IPS-18c (cell line): ENCODE measurements at regions not wholly inside any gene's neighbourhood (a gene's known extent, or its start where the extent isn't known, plus 50 kb on each side); places are given as distances from the start of the nearest gene placed in this dataset.

Source experiments
- H3K4me3 ChIP-seq: 2 replicates; pipeline ENCODE4 v1.7.0; 2013; ENCODE audit warnings: low read depth, mild to moderate bottlenecking, low read length, moderate library complexity; ENCODE audit not compliant: insufficient read depth
- H3K9me3 ChIP-seq: one replicate; pipeline ENCODE4 v1.6.1; 2013; ENCODE audit warnings: mild to moderate bottlenecking, low read length, moderate library complexity; ENCODE audit not compliant: control insufficient read depth, insufficient read depth

DNA sequence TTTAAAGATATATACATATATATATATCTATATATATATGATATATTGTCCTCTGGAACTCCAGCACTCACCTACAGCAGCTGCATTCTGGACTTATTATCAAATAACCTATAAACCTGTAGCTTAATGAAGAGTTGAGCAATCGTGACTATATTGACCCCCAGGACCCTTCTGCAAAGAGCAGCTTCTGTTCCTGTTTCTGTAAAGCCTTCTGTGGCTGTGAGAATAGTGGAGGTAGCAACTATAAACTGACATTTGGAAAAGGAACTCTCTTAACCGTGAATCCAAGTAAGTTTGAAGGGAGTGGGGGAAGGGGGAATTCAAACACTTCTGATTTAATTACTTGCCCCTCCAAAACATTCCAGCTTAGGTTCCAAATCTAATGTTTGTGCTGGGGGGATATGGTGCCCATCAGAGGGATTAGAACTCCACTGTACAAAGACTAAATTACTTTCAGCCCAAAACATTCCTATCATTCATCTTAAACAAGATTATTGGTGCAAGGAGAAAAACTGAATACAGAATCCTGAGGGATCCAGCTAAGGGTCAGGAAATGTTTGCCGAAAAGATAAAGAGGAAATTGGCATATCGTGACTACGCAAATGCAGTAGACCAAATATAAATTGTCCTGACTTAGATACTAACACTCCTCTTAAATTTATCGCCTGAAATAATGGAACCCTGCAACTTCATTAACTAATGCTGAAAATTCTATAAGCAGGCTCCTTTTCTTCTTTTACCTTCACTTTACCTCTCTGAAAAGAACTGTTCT lies 106.1 kb downstream of the DAD1 start:
- no peak overlapping the region for H3K4me3 ChIP-seq
- H3K9me3 ChIP-seq: no peaks in the 10 kb centered on the region

GRCh38 chr14:22482085-22482694 lies 106.8 kb downstream of the DAD1 start:
- Histone ChIP-seq H3K9me3 (no peaks in the 10 kb centered on the region), H3K4me3 (no peak overlapping the region)

- H3K4me3 ChIP-seq: no peak overlapping the region
Observed at GRCh38 chr14:22481546-22481945, 107.5 kb downstream of the DAD1 start.

GRCh38 chr14:22479776-22480464 lies 109.1 kb downstream of the DAD1 start:
- H3K9me3 ChIP-seq: no peaks in the 10 kb centered on the region
- no peak overlapping the region for H3K4me3 ChIP-seq

More at GRCh38 chr14:22481546-22481945, 107.5 kb downstream of the DAD1 start:
- no peaks in the 10 kb centered on the region for H3K9me3 ChIP-seq

- no peaks in the 10 kb centered on the region for H3K9me3 ChIP-seq
- no peak overlapping the region for H3K4me3 ChIP-seq
Observed at GRCh38 chr14:22479132-22479531, 109.9 kb downstream of the DAD1 start.

DNA sequence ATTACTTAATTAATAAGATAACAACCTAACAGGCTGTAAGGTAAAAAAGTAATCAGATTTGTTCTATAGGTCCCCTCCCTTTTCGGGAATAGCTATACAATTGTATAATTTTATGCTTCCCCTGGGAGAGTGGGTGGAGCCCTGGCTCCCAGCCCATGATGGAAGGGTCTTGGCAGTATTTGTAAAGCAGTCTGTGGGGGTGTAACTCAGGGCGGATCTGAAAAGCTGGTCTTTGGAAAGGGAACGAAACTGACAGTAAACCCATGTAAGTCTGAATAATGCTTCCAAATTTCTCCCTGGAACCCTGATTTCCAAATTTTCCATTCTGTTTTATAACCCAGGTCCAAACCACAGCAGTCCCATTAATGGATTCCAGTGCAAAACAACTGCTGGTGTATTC lies 110.4 kb downstream of the DAD1 start:
- Histone ChIP-seq H3K4me3 (no peak overlapping the region), H3K9me3 (no peaks in the 10 kb centered on the region)

DNA sequence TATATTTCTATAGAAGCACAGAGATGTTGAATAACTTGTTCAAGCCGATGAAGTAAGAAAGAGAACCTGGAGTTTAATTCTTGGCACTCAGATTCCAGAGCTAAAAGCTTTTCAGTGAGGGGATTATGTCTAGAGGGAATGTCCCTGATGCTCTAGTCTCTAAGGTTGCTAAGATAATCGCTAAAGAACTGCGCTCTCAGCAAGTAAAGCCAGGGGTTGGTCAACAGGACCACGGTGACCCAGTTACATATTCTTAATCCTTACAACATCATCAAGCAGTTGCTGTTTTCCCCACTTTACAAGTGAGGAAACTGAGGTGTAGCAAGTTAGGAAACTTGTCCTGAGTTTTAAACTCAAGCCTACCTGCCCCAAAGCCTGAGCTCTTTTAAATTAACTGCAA lies 110.8 kb downstream of the DAD1 start:
- H3K9me3 ChIP-seq: no peaks in the 10 kb centered on the region

DNA sequence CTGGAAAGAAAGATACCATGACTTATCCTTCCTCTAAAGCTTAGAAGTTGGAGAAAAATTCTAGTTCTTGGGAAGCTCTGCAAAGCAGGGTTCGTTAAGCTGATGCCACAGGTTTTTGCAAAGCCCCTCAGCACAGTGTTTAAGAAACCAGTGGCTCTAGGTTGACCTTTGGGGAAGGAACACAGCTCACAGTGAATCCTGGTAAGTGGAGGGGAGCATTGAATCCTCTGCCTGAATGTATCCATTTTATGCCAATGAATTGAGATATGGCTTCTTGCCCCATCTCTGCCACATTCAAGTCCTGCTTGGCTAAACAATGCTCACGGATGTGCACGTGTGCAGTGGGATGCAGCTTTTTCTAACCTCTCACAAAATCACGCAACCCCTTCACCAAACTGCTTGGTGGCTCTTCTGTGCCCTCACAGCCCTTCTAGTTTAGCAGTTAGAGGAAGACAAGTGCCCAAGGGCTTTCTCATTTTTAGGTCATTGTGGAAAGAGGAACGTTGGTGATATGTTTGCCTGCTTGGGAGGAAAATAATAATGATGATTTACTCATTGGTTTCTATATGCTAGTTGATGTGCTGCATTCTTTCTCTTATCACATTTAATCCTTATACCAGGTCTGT lies 111.3 kb downstream of the DAD1 start:
- Histone ChIP-seq H3K4me3 (no peak overlapping the region), H3K9me3 (no peaks in the 10 kb centered on the region)

More for the DNA sequence above, 110.8 kb downstream of the DAD1 start:
- no peak overlapping the region for H3K4me3 ChIP-seq

DNA sequence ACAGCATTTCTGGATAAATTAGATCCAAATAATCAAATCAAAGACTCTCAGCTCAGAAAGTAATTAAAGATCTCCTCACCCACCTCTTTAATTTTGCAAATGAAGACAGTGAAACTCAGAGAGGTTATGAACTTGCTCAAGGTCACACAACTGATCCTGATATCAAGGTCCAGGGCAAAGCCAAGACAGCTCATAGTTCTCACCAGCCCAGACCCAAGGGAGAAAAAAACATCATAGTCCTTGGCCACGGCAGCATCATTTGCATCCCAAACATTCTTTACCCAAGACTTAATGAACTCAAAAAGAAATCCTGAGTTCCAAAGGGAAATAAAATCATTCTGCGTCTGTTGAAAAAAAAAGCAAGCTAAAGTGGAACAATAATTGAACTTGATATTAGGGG lies 112.1 kb downstream of the DAD1 start:
- no peak overlapping the region for H3K4me3 ChIP-seq
- H3K9me3 ChIP-seq: no peaks in the 10 kb centered on the region

GRCh38 chr14:22476005-22476751 lies 112.8 kb downstream of the DAD1 start:
- Histone ChIP-seq H3K9me3 (no peaks in the 10 kb centered on the region), H3K4me3 (no peak overlapping the region)

- Histone ChIP-seq H3K4me3 (no peak overlapping the region), H3K9me3 (no peaks in the 10 kb centered on the region)
Observed at GRCh38 chr14:22475381-22475780, 113.6 kb downstream of the DAD1 start.

GRCh38 chr14:22474730-22475351 lies 114.2 kb downstream of the DAD1 start:
- H3K9me3 ChIP-seq: no peaks in the 10 kb centered on the region
- no peak overlapping the region for H3K4me3 ChIP-seq

DNA sequence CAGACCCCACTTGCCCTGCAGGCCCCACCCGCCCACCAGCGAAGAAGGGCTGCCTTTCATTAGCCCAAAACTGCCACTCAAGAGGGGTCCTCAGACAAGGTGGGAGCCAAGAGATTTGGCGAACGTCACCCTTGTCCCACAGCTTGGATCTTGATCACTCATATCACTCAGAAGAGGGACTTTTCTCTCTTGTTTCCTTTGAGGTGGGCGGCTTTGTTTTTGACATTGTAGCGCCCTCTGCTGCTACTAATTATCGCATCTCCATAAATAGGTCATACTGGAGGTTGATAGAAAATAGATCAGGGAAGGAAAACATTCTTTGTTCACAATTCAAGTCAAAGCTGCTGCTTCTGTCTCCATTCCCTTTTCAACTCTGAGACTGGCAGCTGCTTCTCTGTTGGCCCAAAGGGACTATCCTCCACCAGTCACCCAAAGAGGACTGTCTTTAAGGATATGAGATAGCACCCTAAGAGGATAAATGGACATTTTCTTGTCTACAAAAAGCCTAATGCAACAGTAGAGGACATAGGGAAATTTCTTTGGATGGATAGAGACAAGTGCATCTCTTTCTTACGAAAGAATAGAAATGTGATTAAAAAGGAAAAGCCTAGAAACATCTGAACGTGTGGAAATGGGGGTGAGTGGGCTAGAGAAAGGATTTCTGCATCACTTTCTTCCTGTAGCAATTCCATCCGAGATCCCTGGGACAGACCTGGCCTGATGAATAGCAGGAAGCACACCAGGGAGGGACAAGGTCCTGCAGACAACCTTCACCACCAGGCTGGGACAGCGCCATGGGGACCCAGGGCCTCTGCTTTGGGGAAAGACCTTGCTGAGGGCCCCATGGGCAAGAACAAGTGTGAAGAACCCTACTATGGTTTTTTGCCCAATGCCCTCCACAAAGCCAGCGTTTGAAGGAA lies 115.8 kb downstream of the DAD1 start:
- Histone ChIP-seq H3K4me3 (no peak overlapping the region), H3K9me3 (no peaks in the 10 kb centered on the region)

DNA sequence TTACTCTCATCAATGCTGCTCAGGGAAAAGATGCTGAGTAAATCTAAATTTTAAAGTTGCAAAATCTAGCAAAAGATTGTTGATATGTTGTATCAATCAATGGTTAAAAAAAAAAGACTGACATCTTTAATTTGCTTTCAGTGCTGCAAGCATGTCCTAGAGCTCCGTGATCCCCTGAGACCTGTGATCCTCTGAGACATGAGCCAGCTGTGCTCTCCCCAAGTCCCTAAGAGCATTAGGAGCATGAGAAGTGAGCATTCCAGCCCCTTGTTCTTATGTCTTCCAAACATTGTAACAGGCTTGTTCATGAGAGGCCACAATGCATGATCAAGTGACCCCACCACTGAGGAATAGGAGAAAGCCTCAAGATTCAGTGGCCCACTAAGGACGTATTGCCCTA lies 116.6 kb downstream of the DAD1 start:
- no peak overlapping the region for H3K4me3 ChIP-seq

GRCh38 chr14:22471545-22472121 lies 117.4 kb downstream of the DAD1 start:
- Histone ChIP-seq H3K4me3 (no peak overlapping the region), H3K9me3 (peaks cover 2% of the 10 kb centered on the region)

More for the DNA sequence above, 116.6 kb downstream of the DAD1 start:
- no peaks in the 10 kb centered on the region for H3K9me3 ChIP-seq
